ENCODE measurements at regions not wholly inside any gene's neighbourhood (a gene's known extent, or its start where the extent isn't known, plus 50 kb on each side); places are given as distances from the start of the nearest gene placed in this dataset.

DNA sequence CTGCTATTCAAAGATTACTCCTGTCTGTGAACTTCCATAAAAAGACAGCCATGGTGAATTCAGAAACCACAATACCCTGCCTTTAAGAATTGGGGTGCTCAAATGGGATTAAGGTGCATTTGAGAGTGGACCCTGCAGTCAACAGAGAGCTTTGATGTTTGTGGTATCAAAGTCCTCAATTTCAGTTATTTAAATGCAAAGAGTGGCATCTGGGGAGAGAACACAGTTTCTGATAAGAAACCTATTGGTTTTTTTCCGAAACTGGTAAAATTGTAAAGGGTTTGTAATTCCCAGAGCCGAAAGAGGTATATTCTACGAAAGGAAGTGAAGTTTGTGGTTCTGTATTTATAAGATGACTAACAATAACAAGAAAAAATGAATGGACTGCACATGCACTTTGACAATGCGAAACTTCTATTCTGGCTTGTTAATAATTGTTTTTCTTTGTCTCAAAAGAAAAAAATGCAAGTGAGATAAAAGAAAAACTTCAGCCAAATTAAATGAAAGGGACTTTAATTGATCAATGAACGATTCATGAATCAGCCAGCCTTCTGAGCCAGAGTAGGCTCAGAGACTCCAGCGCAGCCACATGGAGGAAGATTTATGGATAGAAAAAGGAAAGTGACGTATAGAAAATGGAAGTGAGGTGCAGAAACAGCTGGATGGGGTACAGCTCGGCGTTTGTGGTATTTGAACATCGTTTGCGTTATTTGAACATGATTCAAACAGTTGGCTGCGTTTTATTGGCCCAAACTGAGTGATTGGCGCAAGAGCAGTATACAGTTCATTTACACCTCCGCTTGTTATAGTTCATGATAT lies 70.5 kb upstream of the DUSP22 start:
- Mint-ChIP-seq H3K4me3 (peak overlapping the region; percentile 67), H3K4me1 (ENCODE audit: low read depth) (peaks cover 77% of the 10 kb centered on the region), H3K9me3 (no peaks in the 10 kb centered on the region), H3K36me3 (ENCODE audit: low read depth) (peaks cover 4% of the 10 kb centered on the region), H3K27me3 (ENCODE audit: low read depth) (no peaks in the 10 kb centered on the region), H3K27ac (peak overlapping the region; percentile 80)

DNA sequence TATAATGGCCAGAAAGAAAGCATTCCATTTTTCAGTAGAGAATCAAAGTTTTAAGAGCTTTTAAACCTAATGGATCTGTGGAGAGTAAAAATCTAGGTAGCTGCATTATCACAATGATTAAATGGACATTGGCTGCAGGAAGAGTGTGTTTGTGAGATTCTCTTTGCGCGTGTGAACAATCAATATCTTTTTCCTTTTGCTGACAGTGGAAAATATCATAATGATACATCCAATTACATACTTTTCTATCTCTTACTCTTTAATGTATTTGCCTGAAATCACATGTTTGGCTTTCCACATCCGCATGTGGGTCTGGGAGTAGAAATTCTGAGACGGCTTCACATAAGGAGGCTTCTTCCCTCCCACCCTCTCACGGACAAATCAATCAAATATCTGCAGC lies 69.8 kb upstream of the DUSP22 start:
- H3K9me3 Mint-ChIP-seq = no peaks in the 10 kb centered on the region
- H3K27me3 Mint-ChIP-seq (ENCODE audit: low read depth) = no peaks in the 10 kb centered on the region
- peaks cover 4% of the 10 kb centered on the region for H3K36me3 Mint-ChIP-seq (ENCODE audit: low read depth)
- peak overlapping the region; percentile 80 for H3K27ac Mint-ChIP-seq
- H3K4me3 Mint-ChIP-seq = no peak overlapping the region
- peaks cover 70% of the 10 kb centered on the region for H3K4me1 Mint-ChIP-seq (ENCODE audit: low read depth)

DNA sequence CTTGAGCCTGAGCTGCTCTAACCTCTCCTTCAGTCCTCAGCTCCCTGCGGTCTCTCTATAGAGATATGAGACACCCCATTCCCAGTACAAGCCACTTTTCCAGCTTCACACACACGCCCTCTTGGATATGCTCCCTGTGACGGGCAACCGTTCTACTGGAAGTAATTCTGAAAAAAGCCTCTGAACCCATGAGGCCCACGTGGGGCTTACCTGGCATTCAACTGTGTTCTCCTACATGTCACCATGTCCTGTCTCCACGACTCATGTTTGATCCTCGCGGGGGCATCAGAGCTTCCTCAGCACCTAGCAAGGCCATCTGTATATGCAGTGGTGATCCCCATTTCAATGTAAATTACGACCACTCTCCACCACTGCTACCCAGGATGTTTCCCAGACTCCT lies 69.2 kb upstream of the DUSP22 start:
- no peaks in the 10 kb centered on the region for H3K27me3 Mint-ChIP-seq (ENCODE audit: low read depth)
- no peak overlapping the region for H3K4me3 Mint-ChIP-seq
- peak overlapping the region; percentile 98 for H3K27ac Mint-ChIP-seq
- peaks cover 68% of the 10 kb centered on the region for H3K4me1 Mint-ChIP-seq (ENCODE audit: low read depth)
- peaks cover 4% of the 10 kb centered on the region for H3K36me3 Mint-ChIP-seq (ENCODE audit: low read depth)
- H3K9me3 Mint-ChIP-seq = no peaks in the 10 kb centered on the region

DNA sequence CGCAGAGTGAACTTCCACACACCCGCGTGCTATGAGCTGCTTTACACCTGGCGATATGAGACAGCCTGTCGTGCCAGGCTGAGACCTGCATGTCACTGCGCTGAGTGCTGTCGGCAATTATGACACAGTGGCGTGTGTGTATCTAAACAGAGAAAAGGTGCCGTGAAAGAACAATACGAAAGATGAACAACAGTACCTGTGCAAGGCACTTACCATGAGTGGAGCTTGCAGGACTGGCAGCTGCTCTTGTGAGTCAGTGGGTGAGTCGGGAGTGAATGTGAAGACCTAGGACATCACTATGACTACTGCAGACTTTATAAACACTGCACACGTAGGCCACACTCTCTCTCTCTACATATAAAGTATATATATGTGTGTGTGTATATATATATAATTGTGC lies 68.5 kb upstream of the DUSP22 start:
- peaks cover 68% of the 10 kb centered on the region for H3K4me1 Mint-ChIP-seq (ENCODE audit: low read depth)
- H3K36me3 Mint-ChIP-seq (ENCODE audit: low read depth) = peaks cover 4% of the 10 kb centered on the region
- no peak overlapping the region for H3K4me3 Mint-ChIP-seq
- no peaks in the 10 kb centered on the region for H3K27me3 Mint-ChIP-seq (ENCODE audit: low read depth)
- H3K27ac Mint-ChIP-seq = peak overlapping the region; percentile 98
- H3K9me3 Mint-ChIP-seq = no peaks in the 10 kb centered on the region

DNA sequence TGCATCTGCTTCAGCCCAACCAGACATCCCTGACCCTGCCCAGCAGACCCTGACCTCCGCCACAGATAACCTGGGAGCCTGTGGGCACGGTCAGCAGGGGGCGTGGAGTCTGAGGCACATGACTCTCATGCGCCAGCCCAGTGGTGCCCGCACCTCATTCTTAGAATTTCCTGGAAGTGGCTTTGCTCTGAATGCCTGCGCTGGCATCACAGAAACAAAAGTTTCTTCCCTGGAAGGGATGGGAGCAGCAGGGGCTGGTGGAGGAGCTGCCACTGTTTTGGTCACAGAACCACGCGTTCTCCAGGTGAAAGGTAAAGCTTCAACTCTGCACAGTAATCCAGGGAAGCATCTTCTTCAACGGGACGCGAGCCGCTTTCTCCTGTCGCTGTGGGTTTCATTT lies 67.9 kb upstream of the DUSP22 start:
- Mint-ChIP-seq H3K9me3 (no peaks in the 10 kb centered on the region), H3K27ac (peak overlapping the region; percentile 98), H3K4me3 (peak overlapping the region; percentile 73), H3K36me3 (ENCODE audit: low read depth) (peaks cover 4% of the 10 kb centered on the region), H3K27me3 (ENCODE audit: low read depth) (no peaks in the 10 kb centered on the region), H3K4me1 (ENCODE audit: low read depth) (peaks cover 68% of the 10 kb centered on the region)

DNA sequence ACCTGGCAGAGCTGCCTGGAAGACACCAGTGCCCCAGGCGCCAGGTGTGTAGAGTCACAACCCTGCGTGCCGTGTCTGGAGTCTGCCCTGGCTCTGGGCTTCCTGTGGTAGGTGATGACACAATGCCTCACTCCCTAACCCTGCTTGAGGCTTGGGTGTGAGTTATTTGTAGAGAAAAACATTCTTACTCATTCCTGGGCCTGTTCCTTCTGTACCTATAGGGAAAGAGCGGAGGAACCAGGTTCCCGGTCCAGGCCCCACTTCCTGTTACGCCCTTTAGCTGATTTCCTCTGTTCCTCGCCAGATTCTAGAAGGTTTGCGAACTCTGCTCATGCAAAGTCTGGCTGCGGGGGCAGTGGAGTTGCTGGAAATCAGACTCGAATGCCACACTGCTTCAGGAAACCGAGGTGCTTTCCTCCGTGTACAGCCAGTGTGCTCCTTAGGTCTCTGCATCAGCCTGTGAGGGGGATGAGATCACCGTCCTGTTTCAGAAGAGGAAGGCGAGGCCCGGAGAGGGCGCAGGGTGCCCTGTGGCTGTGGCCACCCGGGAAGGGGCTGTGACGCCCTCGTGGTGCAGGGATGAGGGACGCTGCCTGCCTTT lies 67.1 kb upstream of the DUSP22 start:
- Mint-ChIP-seq H3K36me3 (ENCODE audit: low read depth) (peaks cover 4% of the 10 kb centered on the region), H3K9me3 (no peaks in the 10 kb centered on the region), H3K27ac (peak overlapping the region; percentile 98), H3K27me3 (ENCODE audit: low read depth) (no peaks in the 10 kb centered on the region), H3K4me3 (peak overlapping the region; percentile 73), H3K4me1 (ENCODE audit: low read depth) (peaks cover 67% of the 10 kb centered on the region)

DNA sequence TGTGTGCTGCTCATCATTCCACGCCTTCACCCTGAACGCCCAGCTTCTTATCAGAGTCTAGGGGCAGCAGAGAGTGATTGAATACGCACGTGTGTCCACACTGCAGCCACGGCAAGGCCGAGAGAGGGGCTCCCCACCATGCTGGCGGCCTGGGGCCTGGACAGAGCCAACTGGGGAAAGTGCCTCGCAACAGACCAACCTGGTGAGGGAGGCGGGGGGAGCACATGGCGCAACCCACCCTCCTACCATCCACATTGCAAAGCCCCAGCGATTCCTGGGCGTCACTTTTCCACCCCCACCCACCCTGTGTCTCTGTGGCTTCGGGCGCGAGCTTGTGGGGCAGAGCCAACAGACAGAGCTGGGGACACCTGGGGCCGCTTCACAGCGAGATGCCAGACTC lies 66.4 kb upstream of the DUSP22 start:
- Mint-ChIP-seq H3K4me1 (ENCODE audit: low read depth) (peaks cover 63% of the 10 kb centered on the region), H3K27ac (peak overlapping the region; percentile 98)

DNA sequence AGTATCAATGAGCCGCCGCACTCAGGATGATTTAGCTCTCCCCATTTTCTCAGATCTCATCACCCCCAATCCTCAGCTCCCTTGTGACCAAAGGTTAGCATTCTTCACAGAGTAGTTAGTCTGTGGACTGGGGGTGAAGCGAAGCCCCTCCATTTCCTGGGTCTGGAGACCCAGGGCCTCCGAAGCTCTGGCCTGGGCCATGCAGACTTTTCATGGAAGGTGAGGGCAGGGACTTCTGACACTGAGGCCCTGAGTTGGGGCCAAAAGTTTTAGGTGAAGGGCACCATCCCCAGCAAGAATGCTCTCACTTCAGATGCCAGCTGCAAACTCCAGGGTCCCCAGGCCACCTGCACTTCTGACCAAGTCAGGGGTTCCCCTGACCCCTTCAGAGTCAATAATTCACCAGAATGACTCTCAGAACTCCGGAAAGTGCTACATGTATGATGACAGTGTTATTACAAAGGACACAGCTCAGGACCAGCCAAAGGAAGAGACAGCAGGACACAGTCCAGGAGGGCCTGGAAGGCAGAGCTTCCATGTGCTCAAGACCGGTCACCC lies 65.7 kb upstream of the DUSP22 start:
- peak overlapping the region; percentile 78 for H3K27ac Mint-ChIP-seq
- H3K36me3 Mint-ChIP-seq (ENCODE audit: low read depth) = peaks cover 4% of the 10 kb centered on the region
- H3K4me3 Mint-ChIP-seq = peak overlapping the region; percentile 7
- H3K9me3 Mint-ChIP-seq = no peaks in the 10 kb centered on the region
- no peaks in the 10 kb centered on the region for H3K27me3 Mint-ChIP-seq (ENCODE audit: low read depth)
- H3K4me1 Mint-ChIP-seq (ENCODE audit: low read depth) = peaks cover 60% of the 10 kb centered on the region

More for the DNA sequence above, 66.4 kb upstream of the DUSP22 start:
- Mint-ChIP-seq H3K4me3 (peak overlapping the region; percentile 73), H3K9me3 (no peaks in the 10 kb centered on the region), H3K27me3 (ENCODE audit: low read depth) (no peaks in the 10 kb centered on the region), H3K36me3 (ENCODE audit: low read depth) (peaks cover 4% of the 10 kb centered on the region)

DNA sequence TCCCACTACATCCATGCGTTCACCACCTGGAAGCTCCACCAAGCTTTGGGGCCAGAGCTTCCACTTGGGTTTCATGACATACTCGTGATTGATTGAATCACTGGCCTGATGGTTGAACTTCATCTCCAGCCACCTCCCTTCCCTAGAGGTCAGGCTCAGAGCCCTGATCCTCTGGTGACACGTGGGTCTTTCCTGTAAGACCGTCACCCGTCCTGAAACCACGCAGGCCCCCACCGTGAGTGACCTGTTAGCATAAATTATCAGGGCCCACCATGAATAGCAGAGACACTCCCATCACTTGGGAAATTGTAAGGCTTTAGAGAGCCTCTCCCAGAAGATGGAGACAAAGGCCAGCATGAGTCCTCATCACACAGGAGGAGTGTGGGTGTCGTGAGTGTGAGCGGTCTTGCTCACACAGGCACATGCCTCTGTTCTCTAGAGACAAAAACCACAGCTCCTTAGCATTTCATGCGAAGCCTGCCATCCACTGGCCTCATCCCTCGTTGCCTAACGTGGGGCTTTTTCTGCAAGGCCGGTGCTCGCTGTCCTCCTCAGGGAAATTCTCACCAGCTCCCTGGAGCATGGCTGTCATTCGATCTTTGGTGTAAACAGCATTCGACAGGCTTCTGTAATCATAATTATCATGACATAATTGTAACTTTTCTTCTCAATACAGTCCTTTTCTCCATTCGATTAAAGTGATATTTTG lies 65.1 kb upstream of the DUSP22 start:
- Mint-ChIP-seq H3K36me3 (ENCODE audit: low read depth) (peaks cover 2% of the 10 kb centered on the region), H3K4me3 (no peak overlapping the region), H3K27me3 (ENCODE audit: low read depth) (no peaks in the 10 kb centered on the region), H3K9me3 (no peaks in the 10 kb centered on the region), H3K4me1 (ENCODE audit: low read depth) (peaks cover 59% of the 10 kb centered on the region), H3K27ac (peak overlapping the region; percentile 49)

DNA sequence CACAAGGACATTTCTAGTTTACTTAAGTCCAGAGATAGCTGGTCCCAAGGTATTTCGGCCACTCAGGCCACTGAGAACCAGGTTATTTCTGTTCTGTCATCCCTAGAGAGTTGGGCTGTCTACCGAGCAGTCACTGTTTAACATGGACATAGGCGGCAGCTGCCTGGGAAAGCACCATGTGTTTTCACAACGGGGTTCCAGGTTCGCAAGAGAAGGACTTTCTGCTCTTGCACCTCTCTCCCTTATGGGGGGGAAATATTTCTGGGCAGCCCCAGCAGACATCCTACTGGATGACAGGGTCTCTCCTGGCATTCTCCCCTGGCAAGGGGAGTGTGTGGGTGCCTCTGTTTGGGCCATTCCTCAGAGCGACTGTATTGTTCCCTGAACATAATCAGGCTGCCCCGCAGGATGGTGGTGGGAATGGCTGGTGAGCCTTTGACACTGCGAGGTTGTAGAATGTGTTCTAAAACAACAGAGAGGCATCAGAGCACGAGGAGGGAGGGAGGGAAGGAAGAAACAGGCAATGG lies 64.4 kb upstream of the DUSP22 start:
- Mint-ChIP-seq H3K4me1 (ENCODE audit: low read depth) (peaks cover 56% of the 10 kb centered on the region), H3K27me3 (ENCODE audit: low read depth) (no peaks in the 10 kb centered on the region), H3K27ac (no peak overlapping the region), H3K4me3 (no peak overlapping the region), H3K9me3 (no peaks in the 10 kb centered on the region), H3K36me3 (ENCODE audit: low read depth) (peaks cover 2% of the 10 kb centered on the region)

DNA sequence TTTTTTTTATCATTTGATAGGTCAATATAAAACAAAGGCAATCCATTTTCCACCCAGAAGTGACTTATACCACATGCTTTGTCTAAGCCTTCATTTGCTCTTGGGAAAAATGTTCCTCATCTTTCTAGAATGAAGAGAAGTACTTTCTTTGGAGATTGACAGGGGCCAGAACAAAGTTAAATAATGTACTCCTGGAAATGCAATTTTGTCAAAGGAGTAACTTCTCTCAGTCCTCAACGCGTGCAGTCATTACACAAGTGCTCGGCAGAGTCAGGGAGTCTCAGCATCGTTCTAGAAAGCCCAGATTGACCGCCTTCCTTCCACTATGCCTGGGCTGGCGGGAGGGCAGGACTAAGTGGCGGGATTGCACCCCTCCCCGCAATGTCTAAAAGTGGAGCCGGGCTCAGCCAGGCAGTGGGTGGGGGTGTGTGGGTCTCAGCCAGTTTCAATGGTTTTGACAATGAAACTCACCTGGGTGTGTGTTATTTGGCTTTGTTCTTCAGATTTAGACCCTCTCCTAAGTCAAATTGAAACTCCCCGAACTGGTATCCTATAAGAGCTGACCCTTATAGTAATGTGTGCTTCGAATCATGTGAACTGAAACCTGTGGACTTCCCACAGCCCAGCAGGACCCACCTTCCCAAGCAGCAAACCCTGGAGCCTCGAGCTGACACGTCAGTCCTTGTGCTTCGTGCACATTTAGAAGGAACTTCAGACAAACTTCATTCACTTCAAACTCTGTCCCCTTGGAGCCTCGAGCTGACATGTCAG lies 63.2 kb upstream of the DUSP22 start:
- H3K27me3 Mint-ChIP-seq (ENCODE audit: low read depth) = no peaks in the 10 kb centered on the region
- peaks cover 2% of the 10 kb centered on the region for H3K36me3 Mint-ChIP-seq (ENCODE audit: low read depth)
- no peak overlapping the region for H3K27ac Mint-ChIP-seq
- H3K4me3 Mint-ChIP-seq = no peak overlapping the region
- H3K4me1 Mint-ChIP-seq (ENCODE audit: low read depth) = peaks cover 46% of the 10 kb centered on the region
- H3K9me3 Mint-ChIP-seq = no peaks in the 10 kb centered on the region

DNA sequence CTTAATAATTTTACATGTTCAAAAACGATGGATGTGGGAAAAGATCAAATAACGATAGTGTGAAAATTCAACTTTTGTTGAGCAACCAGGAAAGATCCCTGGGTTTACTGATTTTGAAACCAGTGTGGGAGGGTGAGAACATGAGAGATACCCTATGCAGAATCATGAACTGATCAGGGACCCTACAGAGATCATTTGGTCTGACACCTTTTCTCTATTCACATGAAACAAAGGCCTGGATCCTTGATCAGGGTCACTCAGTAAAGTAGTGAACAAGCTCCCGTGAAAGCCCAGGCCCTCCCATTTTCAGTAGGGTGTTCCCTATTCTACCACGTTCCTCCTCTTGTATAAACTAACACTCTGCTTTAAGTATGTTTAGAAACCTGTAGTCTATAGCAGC lies 60.5 kb upstream of the DUSP22 start:
- Mint-ChIP-seq H3K27ac (peak overlapping the region; percentile 18), H3K36me3 (ENCODE audit: low read depth) (no peaks in the 10 kb centered on the region), H3K9me3 (no peaks in the 10 kb centered on the region), H3K4me1 (ENCODE audit: low read depth) (peaks cover 37% of the 10 kb centered on the region), H3K4me3 (no peak overlapping the region), H3K27me3 (ENCODE audit: low read depth) (no peaks in the 10 kb centered on the region)

DNA sequence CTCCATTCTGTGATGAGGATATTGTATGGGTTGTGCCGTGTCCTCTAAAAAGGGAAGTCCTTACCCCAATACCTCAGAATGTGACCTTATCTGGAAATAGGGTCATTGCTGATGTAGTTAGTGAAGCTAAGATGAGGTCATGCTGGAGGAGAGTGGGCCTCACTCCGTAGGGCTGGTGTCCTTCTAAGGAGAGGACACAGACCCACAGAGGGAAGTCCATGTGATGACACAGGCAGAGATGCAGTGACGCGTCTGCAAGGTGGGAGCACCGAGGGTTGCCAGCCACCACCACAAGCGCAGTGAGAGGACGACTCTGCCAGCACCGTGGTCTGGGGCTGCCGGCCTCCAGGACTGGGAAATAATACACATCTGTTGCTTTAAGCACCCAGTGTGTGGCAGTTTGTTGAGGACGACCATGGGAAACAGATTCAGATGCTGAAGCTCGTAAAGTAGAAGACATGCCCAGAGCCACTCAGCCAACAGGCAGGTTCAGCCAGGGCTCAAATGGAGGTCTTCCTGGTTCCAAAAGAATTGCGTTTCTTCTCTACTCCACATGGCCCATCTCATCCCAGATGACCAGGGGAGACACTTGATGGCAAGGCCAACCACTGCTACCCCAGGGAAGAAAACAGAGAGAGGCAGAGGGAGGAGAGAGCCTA lies 59.2 kb upstream of the DUSP22 start:
- no peaks in the 10 kb centered on the region for H3K27me3 Mint-ChIP-seq (ENCODE audit: low read depth)
- peaks cover 44% of the 10 kb centered on the region for H3K4me1 Mint-ChIP-seq (ENCODE audit: low read depth)
- H3K36me3 Mint-ChIP-seq (ENCODE audit: low read depth) = no peaks in the 10 kb centered on the region
- H3K9me3 Mint-ChIP-seq = no peaks in the 10 kb centered on the region
- H3K4me3 Mint-ChIP-seq = no peak overlapping the region
- H3K27ac Mint-ChIP-seq = no peak overlapping the region
